ENCODE measurements at regions not wholly inside any gene's neighbourhood (a gene's known extent, or its start where the extent isn't known, plus 50 kb on each side); places are given as distances from the start of the nearest gene placed in this dataset.
"Not testable (repeated sequence)": the region's sequence is repeated elsewhere in the genome, so short reads cannot be mapped to it uniquely, and the experiment has no call there.

DNA sequence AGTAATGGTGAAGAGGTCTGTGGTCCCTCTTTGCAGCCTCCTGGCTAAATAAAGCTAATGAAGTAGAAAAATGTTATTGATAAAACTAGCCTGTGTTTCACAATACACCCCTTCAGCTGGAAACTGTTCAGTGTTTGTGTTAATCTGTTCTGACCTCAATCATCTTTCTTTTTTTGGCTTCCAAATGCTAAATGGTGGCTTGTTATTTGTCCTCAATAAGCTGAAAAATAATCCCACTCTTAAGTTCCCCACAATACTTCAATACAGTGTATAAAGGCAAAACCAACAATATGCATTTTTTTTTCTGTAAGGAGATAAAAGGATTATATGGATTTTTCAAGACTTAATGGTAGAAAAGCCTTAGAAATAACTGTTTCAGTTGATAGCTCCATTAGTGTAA, 560.5 kb downstream of the TUSC1 start:
- Histone ChIP-seq H3K9me3 (ENCODE audit: insufficient read depth, low read length) (no peaks in the 10 kb centered on the region), H2AFZ (ENCODE audit: low read depth, low read length) (no peak overlapping the region), H3K27ac (ENCODE audit: low read length) (no peak overlapping the region), H4K20me1 (ENCODE audit: insufficient read depth, low read length) (no peaks in the 10 kb centered on the region), H3K27me3 (ENCODE audit: low read depth, low read length) (no peaks in the 10 kb centered on the region), H3K36me3 (replicated peaks; ENCODE audit: low read depth, low read length) (no peaks in the 10 kb centered on the region), H3K4me3 (ENCODE audit: low read length) (no peak overlapping the region), H3K4me1 (ENCODE audit: low read length) (no peaks in the 10 kb centered on the region), H3K79me2 (ENCODE audit: low read length) (no peaks in the 10 kb centered on the region), H3K9ac (ENCODE audit: low read length) (no peak overlapping the region), H3K4me2 (ENCODE audit: low read length) (no peak overlapping the region)
- TF ChIP-seq, protein P1, sequence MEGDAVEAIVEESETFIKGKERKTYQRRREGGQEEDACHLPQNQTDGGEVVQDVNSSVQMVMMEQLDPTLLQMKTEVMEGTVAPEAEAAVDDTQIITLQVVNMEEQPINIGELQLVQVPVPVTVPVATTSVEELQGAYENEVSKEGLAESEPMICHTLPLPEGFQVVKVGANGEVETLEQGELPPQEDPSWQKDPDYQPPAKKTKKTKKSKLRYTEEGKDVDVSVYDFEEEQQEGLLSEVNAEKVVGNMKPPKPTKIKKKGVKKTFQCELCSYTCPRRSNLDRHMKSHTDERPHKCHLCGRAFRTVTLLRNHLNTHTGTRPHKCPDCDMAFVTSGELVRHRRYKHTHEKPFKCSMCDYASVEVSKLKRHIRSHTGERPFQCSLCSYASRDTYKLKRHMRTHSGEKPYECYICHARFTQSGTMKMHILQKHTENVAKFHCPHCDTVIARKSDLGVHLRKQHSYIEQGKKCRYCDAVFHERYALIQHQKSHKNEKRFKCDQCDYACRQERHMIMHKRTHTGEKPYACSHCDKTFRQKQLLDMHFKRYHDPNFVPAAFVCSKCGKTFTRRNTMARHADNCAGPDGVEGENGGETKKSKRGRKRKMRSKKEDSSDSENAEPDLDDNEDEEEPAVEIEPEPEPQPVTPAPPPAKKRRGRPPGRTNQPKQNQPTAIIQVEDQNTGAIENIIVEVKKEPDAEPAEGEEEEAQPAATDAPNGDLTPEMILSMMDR (IDR thresholded peaks at IDR 0.05; ENCODE audit: low read depth, low read length): no peak
- TF ChIP-seq EZH2phosphoT487 (IDR thresholded peaks at IDR 0.05; ENCODE audit: low read depth): no peak

DNA sequence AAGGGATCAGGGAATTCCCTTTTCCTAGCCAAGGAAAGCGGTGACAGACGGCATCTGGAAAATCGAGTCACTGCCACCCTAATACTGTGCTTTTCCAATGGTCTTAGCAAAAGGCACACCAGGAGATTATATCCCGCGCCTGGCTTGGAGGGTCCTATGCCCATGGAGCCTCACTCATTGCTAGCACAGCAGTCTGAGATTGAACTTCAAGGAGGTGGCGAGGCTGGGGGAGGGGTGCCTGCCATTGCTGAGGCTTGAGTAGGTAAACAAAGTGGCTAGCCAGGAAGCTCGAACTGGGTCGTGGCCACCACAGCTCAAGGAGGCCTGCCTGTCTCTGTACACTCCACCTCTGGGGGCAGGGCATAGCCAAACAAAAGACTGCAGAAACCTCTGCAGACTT, 556.5 kb upstream of the IZUMO3 start:
- not testable (repeated sequence) for H3K27ac ChIP-seq (ENCODE audit: low read length); H2AFZ ChIP-seq (ENCODE audit: low read depth, low read length); H3K4me3 ChIP-seq (ENCODE audit: low read length); H3K9me3 ChIP-seq (ENCODE audit: insufficient read depth, low read length); H3K79me2 ChIP-seq (ENCODE audit: low read length); H3K9ac ChIP-seq (ENCODE audit: low read length); H3K4me2 ChIP-seq (ENCODE audit: low read length); H3K27me3 ChIP-seq (ENCODE audit: low read depth, low read length); H3K4me1 ChIP-seq (ENCODE audit: low read length); H3K36me3 ChIP-seq (replicated peaks; ENCODE audit: low read depth, low read length); H4K20me1 ChIP-seq (ENCODE audit: insufficient read depth, low read length)

DNA sequence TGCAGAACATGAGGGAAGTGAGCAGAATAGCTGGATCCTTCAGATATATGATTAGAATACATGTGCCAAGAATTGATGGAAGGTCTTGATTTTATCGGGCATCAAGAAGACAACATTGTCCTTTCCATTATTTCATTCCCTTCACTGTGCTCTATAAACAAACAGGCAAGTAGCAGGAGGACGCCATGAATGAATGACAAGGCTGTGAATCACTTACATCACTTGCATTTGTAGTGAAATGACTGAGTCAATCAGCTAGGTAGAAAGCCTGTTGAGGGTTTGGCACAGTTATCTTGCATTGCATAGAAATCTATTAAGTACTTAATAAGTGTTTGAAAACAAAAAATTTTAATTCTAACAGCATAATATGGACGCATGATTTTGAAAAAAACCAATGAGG, 548.8 kb upstream of the IZUMO3 start:
- Histone ChIP-seq H3K9ac (ENCODE audit: low read length) (no peak overlapping the region), H2AFZ (ENCODE audit: low read depth, low read length) (no peak overlapping the region), H3K36me3 (replicated peaks; ENCODE audit: low read depth, low read length) (no peaks in the 10 kb centered on the region), H3K9me3 (ENCODE audit: insufficient read depth, low read length) (no peaks in the 10 kb centered on the region), H3K4me3 (ENCODE audit: low read length) (no peak overlapping the region), H3K4me1 (ENCODE audit: low read length) (no peaks in the 10 kb centered on the region), H3K79me2 (ENCODE audit: low read length) (no peaks in the 10 kb centered on the region), H4K20me1 (ENCODE audit: insufficient read depth, low read length) (no peaks in the 10 kb centered on the region), H3K27ac (ENCODE audit: low read length) (no peak overlapping the region), H3K27me3 (ENCODE audit: low read depth, low read length) (no peaks in the 10 kb centered on the region), H3K4me2 (ENCODE audit: low read length) (no peak overlapping the region)
- no peak for TF ChIP-seq EZH2phosphoT487 (IDR thresholded peaks at IDR 0.05; ENCODE audit: low read depth)
- TF ChIP-seq, protein P1 (IDR thresholded peaks at IDR 0.05; ENCODE audit: low read depth, low read length): no peak

DNA sequence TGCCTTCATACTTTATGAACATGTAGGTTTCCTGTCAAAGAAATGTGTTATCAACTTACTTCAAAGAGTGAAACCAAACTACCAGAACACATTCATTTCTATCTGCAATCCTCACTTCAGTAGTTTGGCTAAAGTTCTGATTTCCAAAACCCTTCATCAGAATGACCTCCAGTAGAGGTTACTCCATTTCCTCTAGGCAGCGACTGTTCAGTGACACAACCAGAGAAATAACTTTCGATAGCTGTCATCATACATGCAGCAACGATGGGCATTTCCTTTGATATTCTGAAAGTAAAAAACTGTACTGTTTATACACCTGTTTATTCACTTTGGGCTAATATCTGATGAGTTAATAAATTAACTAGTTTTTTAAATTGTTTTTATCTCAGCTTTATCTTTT, 532.5 kb upstream of the IZUMO3 start:
- H3K9ac ChIP-seq (ENCODE audit: low read length): no peak overlapping the region
- TF ChIP-seq, protein P1 (IDR thresholded peaks at IDR 0.05; ENCODE audit: low read depth, low read length): no peak
- no peak for TF ChIP-seq EZH2phosphoT487 (IDR thresholded peaks at IDR 0.05; ENCODE audit: low read depth)
- no peaks in the 10 kb centered on the region for H3K36me3 ChIP-seq (replicated peaks; ENCODE audit: low read depth, low read length)
- H3K9me3 ChIP-seq (ENCODE audit: insufficient read depth, low read length): no peaks in the 10 kb centered on the region
- H3K79me2 ChIP-seq (ENCODE audit: low read length): no peaks in the 10 kb centered on the region
- H3K4me3 ChIP-seq (ENCODE audit: low read length): no peak overlapping the region
- H3K27ac ChIP-seq (ENCODE audit: low read length): no peak overlapping the region
- H3K4me1 ChIP-seq (ENCODE audit: low read length): no peaks in the 10 kb centered on the region
- no peaks in the 10 kb centered on the region for H3K27me3 ChIP-seq (ENCODE audit: low read depth, low read length)
- H2AFZ ChIP-seq (ENCODE audit: low read depth, low read length): no peak overlapping the region
- H3K4me2 ChIP-seq (ENCODE audit: low read length): no peak overlapping the region
- no peaks in the 10 kb centered on the region for H4K20me1 ChIP-seq (ENCODE audit: insufficient read depth, low read length)

Measured in OCI-LY3 (cell line).